BE2C (cell line): ENCODE measurements at regions not wholly inside any gene's neighbourhood (a gene's known extent, or its start where the extent isn't known, plus 50 kb on each side); places are given as distances from the start of the nearest gene placed in this dataset.

ENCODE experiments used
- DNase-seq: peaks from one replicate; pipeline ENCODE4 v3.0.0-alpha.2; 2020
- H3K27me3 ChIP-seq: fragments of 250-450 bp; sonication (Bioruptor Pico); 2 replicates; pipeline ENCODE4 v1.5.1; 2020; ENCODE audit warnings: mild to moderate bottlenecking
- H3K36me3 ChIP-seq: fragments of 250-450 bp; sonication (Bioruptor Pico); 2 replicates; pipeline ENCODE4 v1.5.1; 2020; ENCODE audit warnings: mild to moderate bottlenecking
- H3K4me1 ChIP-seq: fragments of 250-450 bp; sonication (Bioruptor Pico); 2 replicates; pipeline ENCODE4 v1.5.1; 2020
- H3K4me3 ChIP-seq: 2 replicates; pipeline ENCODE4 v1.5.1; 2011; ENCODE audit warnings: low read depth, low read length
- H3K9me3 ChIP-seq: fragments of 250-450 bp; sonication (Bioruptor Pico); 2 replicates; pipeline ENCODE4 v1.5.1; 2020
- CTCF ChIP-seq: IDR thresholded peaks from 2 replicates; pipeline ENCODE4 v1.5.1; 2012; ENCODE audit warnings: mild to moderate bottlenecking, low read depth, low read length

GRCh38 chr16:5781436-5781835, 683.8 kb upstream of the EEF2KMT start:
- Histone ChIP-seq H3K36me3 (no peaks in the 10 kb centered on the region), H3K4me1 (no peaks in the 10 kb centered on the region), H3K27me3 (no peaks in the 10 kb centered on the region), H3K9me3 (no peaks in the 10 kb centered on the region), H3K4me3 (no peak overlapping the region)
- DNase-seq, result no peak
- no peak for TF ChIP-seq CTCF

- no peaks in the 10 kb centered on the region for H3K4me1 ChIP-seq
- H3K4me3 ChIP-seq, result no peak overlapping the region
- no peaks in the 10 kb centered on the region for H3K27me3 ChIP-seq
- no peak for DNase-seq
- H3K36me3 ChIP-seq, result no peaks in the 10 kb centered on the region
- no peaks in the 10 kb centered on the region for H3K9me3 ChIP-seq
- TF ChIP-seq CTCF, result no peak
Observed at GRCh38 chr16:5776876-5777275, 679.3 kb upstream of the EEF2KMT start.

GRCh38 chr16:5775916-5776315, 678.3 kb upstream of the EEF2KMT start:
- no peaks in the 10 kb centered on the region for H3K4me1 ChIP-seq
- H3K27me3 ChIP-seq, result no peaks in the 10 kb centered on the region
- H3K36me3 ChIP-seq, result no peaks in the 10 kb centered on the region
- H3K4me3 ChIP-seq, result no peak overlapping the region
- DNase-seq, result no peak
- TF ChIP-seq CTCF, result no peak
- no peaks in the 10 kb centered on the region for H3K9me3 ChIP-seq

GRCh38 chr16:5770118-5770517, 672.5 kb upstream of the EEF2KMT start:
- no peak for TF ChIP-seq CTCF
- H3K4me3 ChIP-seq, result no peak overlapping the region
- no peaks in the 10 kb centered on the region for H3K4me1 ChIP-seq

GRCh38 chr16:5769513-5769912, 671.9 kb upstream of the EEF2KMT start:
- Histone ChIP-seq H3K27me3 (no peaks in the 10 kb centered on the region), H3K9me3 (no peaks in the 10 kb centered on the region), H3K4me3 (no peak overlapping the region), H3K36me3 (no peaks in the 10 kb centered on the region), H3K4me1 (no peaks in the 10 kb centered on the region)
- no peak for TF ChIP-seq CTCF
- no peak for DNase-seq

More at GRCh38 chr16:5770118-5770517, 672.5 kb upstream of the EEF2KMT start:
- DNase-seq, result no peak
- Histone ChIP-seq H3K27me3 (no peaks in the 10 kb centered on the region), H3K9me3 (no peaks in the 10 kb centered on the region), H3K36me3 (no peaks in the 10 kb centered on the region)

GRCh38 chr16:5768445-5768844, 670.9 kb upstream of the EEF2KMT start:
- DNase-seq, result no peak
- H3K9me3 ChIP-seq, result no peaks in the 10 kb centered on the region
- no peak for TF ChIP-seq CTCF
- no peaks in the 10 kb centered on the region for H3K36me3 ChIP-seq
- no peak overlapping the region for H3K4me3 ChIP-seq
- H3K27me3 ChIP-seq, result no peaks in the 10 kb centered on the region
- no peaks in the 10 kb centered on the region for H3K4me1 ChIP-seq
